ENCODE measurements at regions not wholly inside any gene's neighbourhood (a gene's known extent, or its start where the extent isn't known, plus 50 kb on each side); places are given as distances from the start of the nearest gene placed in this dataset.

DNA sequence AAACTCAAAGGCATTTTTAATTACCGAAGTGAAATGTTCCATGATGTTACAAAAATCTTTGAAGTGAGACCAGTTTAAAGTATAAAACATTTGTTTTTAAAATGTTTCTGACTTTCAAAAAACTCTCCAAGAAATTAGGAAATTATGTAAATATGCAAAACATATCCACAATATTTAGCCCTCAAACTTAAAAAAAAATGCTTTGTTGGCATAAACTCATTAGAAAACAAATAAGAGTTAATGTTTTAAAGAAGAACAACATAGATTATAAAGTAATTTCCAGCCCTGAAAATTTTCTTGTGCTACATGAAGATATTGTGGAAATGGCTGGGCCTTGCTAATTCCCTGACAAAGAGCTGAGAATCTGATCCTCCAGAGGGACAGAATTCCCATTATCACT lies 199.7 kb upstream of the STARD13 start:
- H3K79me1 ChIP-seq (ENCODE audit: low read length), result peaks cover 1% of the 10 kb centered on the region
- H3K79me2 ChIP-seq (ENCODE audit: control insufficient read depth, insufficient read depth, low read length, poor library complexity), result no peaks in the 10 kb centered on the region
- H2BK5ac ChIP-seq (ENCODE audit: low read depth, low read length, poor library complexity), result no peak overlapping the region
- H3K4me3 ChIP-seq (ENCODE audit: low read depth, low read length), result no peak overlapping the region
- H3K4ac ChIP-seq (ENCODE audit: low read depth, low read length), result no peak overlapping the region
- no peak overlapping the region for H3K4me2 ChIP-seq (ENCODE audit: low read length)
- no peak overlapping the region for H2BK120ac ChIP-seq (ENCODE audit: insufficient read depth, low read length, poor library complexity)
- no peak overlapping the region for H3K9ac ChIP-seq (ENCODE audit: low read length)
- no peak overlapping the region for H2AFZ ChIP-seq (ENCODE audit: insufficient read depth, low read length, poor library complexity)
- H4K12ac ChIP-seq (ENCODE audit: low read depth, low read length), result no peak overlapping the region
- H2BK12ac ChIP-seq (ENCODE audit: low read length), result no peak overlapping the region
- no peak overlapping the region for H3K14ac ChIP-seq (ENCODE audit: low read length)
- no peak overlapping the region for H4K91ac ChIP-seq (ENCODE audit: low read depth, low read length)
- no CpG with 5 or more reads among the region's 1 CpG for WGBS (ENCODE audit: extremely low coverage, insufficient coverage, insufficient read length)
- H2AK5ac ChIP-seq (ENCODE audit: low read length), result no peak overlapping the region
- H3K36me3 ChIP-seq (ENCODE audit: control insufficient read depth in 1 of 2, insufficient read depth in 2 of 2, low read length in 2 of 2), result no peaks in the 10 kb centered on the region
- peaks cover 0 to 2% of the 10 kb centered on the region in 2 experiments for H3K4me1 ChIP-seq (ENCODE audit: control insufficient read depth in 1 of 2, insufficient read depth in 2 of 2, low read length in 2 of 2)
- no peak overlapping the region for H3K27ac ChIP-seq (ENCODE audit: low read depth, low read length)
- H3K23ac ChIP-seq (ENCODE audit: low read length), result no peak overlapping the region
- no peaks in the 10 kb centered on the region for H3K27me3 ChIP-seq (ENCODE audit: insufficient read depth, low read length)
- H3K9me3 ChIP-seq (ENCODE audit: insufficient read depth, low read depth, low read length), result no peaks in the 10 kb centered on the region
- no peak overlapping the region for H3K18ac ChIP-seq (ENCODE audit: low read length)
- H4K8ac ChIP-seq (ENCODE audit: low read depth, low read length), result no peak overlapping the region
- no peak for DNase-seq

DNA sequence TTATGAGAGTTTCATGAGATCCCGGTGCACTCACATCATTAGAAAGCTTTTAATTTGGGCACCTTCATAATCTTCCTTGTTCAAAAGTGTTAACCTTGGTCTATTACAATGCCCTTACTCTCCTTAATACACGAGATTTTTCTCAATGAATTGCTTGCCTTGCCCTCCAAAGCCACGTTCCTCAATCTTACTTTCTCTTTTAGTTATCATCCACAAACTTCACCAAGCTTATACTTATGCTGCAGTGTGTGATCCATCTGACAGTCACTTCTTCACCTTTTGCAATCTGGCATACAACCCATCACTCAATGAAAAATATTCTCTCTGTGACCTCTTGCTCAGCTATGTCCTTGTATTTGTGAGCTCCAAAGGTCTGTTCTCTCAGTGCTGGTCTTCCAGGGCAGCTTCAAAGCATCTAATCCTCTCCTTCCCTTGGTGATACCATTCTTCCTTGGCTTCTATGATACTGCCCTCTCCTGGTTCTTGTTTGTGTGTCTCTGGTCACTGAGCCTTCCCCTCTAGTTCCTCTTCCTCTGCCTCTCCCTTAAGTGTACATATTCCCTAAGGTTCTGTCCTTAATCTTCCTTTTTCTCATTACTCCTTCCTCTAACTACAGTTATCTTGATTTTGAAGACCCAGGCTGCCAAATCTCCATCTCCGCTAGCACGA lies 202.2 kb upstream of the STARD13 start:
- no peaks in the 10 kb centered on the region for H3K79me2 ChIP-seq (ENCODE audit: control insufficient read depth, insufficient read depth, low read length, poor library complexity)
- H3K14ac ChIP-seq (ENCODE audit: low read length), result no peak overlapping the region
- no CpG with 5 or more reads among the region's 5 CpGs for WGBS (ENCODE audit: extremely low coverage, insufficient coverage, insufficient read length)
- no peak overlapping the region for H4K91ac ChIP-seq (ENCODE audit: low read depth, low read length)
- no peak overlapping the region for H3K4me2 ChIP-seq (ENCODE audit: low read length)
- no peak overlapping the region for H4K8ac ChIP-seq (ENCODE audit: low read depth, low read length)
- H3K4ac ChIP-seq (ENCODE audit: low read depth, low read length), result no peak overlapping the region
- H3K79me1 ChIP-seq (ENCODE audit: low read length), result peaks cover 1% of the 10 kb centered on the region
- H4K12ac ChIP-seq (ENCODE audit: low read depth, low read length), result no peak overlapping the region
- H2BK12ac ChIP-seq (ENCODE audit: low read length), result peak overlapping the region; percentile 31
- no peaks in the 10 kb centered on the region for H3K36me3 ChIP-seq (ENCODE audit: control insufficient read depth in 1 of 2, insufficient read depth in 2 of 2, low read length in 2 of 2)
- DNase-seq, result peak in 1 of 2 donors; percentile 60
- no peak overlapping the region for H3K4me3 ChIP-seq (ENCODE audit: low read depth, low read length)
- H3K27me3 ChIP-seq (ENCODE audit: insufficient read depth, low read length), result no peaks in the 10 kb centered on the region
- H3K27ac ChIP-seq (ENCODE audit: low read depth, low read length), result no peak overlapping the region
- peaks cover 2% of the 10 kb centered on the region for H3K9me3 ChIP-seq (ENCODE audit: insufficient read depth, low read depth, low read length)
- H2BK5ac ChIP-seq (ENCODE audit: low read depth, low read length, poor library complexity), result no peak overlapping the region
- H2AK5ac ChIP-seq (ENCODE audit: low read length), result no peak overlapping the region
- no peak overlapping the region for H2BK120ac ChIP-seq (ENCODE audit: insufficient read depth, low read length, poor library complexity)
- no peak overlapping the region for H2AFZ ChIP-seq (ENCODE audit: insufficient read depth, low read length, poor library complexity)
- no peak overlapping the region for H3K18ac ChIP-seq (ENCODE audit: low read length)
- H3K9ac ChIP-seq (ENCODE audit: low read length), result no peak overlapping the region
- H3K4me1 ChIP-seq (ENCODE audit: control insufficient read depth in 1 of 2, insufficient read depth in 2 of 2, low read length in 2 of 2), result peaks cover 0 to 2% of the 10 kb centered on the region in 2 experiments
- no peak overlapping the region for H3K23ac ChIP-seq (ENCODE audit: low read length)

DNA sequence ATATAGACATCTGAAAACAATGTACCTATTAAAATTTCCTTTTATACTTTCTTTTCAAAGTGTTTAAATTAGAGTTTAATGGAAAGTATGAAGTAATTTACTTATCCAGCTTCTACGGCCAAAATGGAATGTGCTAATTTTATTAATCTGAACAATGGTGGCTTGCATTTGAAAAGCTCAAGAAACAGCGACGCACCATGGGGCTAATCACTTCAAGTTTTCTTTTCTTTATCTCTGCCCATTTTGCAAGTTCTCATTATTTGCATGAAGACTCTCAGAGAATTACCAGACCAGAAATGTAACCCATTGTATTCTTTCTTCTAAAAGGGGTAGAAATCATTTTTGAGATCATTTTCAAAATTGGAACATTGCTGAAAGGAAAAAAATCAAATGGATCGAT lies 204.0 kb upstream of the STARD13 start:
- Histone ChIP-seq H4K8ac (ENCODE audit: low read depth, low read length) (no peak overlapping the region), H3K23ac (ENCODE audit: low read length) (no peak overlapping the region), H4K91ac (ENCODE audit: low read depth, low read length) (no peak overlapping the region), H3K27ac (ENCODE audit: low read depth, low read length) (no peak overlapping the region), H2AK5ac (ENCODE audit: low read length) (no peak overlapping the region), H4K12ac (ENCODE audit: low read depth, low read length) (no peak overlapping the region), H3K9ac (ENCODE audit: low read length) (no peak overlapping the region), H3K4me3 (ENCODE audit: low read depth, low read length) (no peak overlapping the region), H3K18ac (ENCODE audit: low read length) (no peak overlapping the region), H3K27me3 (ENCODE audit: insufficient read depth, low read length) (no peaks in the 10 kb centered on the region), H3K4me2 (ENCODE audit: low read length) (no peak overlapping the region), H3K4me1 (ENCODE audit: control insufficient read depth in 1 of 2, insufficient read depth in 2 of 2, low read length in 2 of 2) (peaks cover 3 to 7% of the 10 kb centered on the region in 2 experiments), H3K9me3 (ENCODE audit: insufficient read depth, low read depth, low read length) (peaks cover 2% of the 10 kb centered on the region), H3K36me3 (ENCODE audit: control insufficient read depth in 1 of 2, insufficient read depth in 2 of 2, low read length in 2 of 2) (no peaks in the 10 kb centered on the region), H3K79me2 (ENCODE audit: control insufficient read depth, insufficient read depth, low read length, poor library complexity) (no peaks in the 10 kb centered on the region), H3K79me1 (ENCODE audit: low read length) (peaks cover 6% of the 10 kb centered on the region), H3K4ac (ENCODE audit: low read depth, low read length) (no peak overlapping the region), H2BK12ac (ENCODE audit: low read length) (no peak overlapping the region), H2BK5ac (ENCODE audit: low read depth, low read length, poor library complexity) (no peak overlapping the region), H2AFZ (ENCODE audit: insufficient read depth, low read length, poor library complexity) (no peak overlapping the region), H3K14ac (ENCODE audit: low read length) (no peak overlapping the region), H2BK120ac (ENCODE audit: insufficient read depth, low read length, poor library complexity) (no peak overlapping the region)
- no peak for DNase-seq
- WGBS (ENCODE audit: extremely low coverage, insufficient coverage, insufficient read length), result no CpG with 5 or more reads among the region's 4 CpGs

DNA sequence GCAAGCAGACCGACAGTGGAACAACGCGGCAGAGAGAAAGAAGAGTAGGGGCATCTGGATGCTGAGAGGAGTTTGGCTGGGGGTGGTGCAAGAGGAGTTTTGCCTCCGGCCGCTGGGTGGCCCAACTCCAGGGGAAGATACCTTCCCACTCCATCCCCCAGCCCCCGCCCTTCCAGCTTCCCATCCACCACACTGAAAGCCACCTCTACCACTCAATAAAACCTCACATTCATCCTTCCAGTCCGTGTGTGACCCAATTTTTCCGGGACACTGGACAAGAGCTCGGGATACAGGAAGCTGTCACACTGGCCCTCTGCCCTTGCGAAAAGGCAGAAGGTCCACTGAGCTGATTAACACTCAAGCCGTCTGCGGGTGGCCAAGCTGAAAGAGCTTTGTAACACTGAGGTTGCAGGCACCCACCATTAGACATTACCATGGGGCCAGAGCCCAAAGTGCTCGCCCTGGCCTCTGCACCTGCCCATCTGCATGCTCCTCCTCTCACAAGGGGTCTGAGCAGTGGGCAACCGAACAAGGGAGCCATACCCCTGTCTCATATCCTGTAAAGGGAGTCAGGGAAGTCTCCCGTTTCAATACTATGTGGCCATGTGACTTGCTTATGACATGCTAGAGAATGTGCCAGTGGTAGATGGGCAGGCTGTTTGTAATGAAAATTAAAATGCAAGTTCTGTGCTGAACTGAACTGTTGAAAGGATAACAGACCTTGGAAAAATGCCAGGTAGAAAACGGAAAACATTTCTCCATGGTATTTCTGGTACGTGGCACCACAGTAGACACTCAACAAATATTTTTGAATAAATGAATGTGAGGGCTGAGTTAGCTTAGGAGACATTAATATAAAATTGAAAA lies 205.1 kb upstream of the STARD13 start:
- H2BK5ac ChIP-seq (ENCODE audit: low read depth, low read length, poor library complexity), result no peak overlapping the region
- no peak for DNase-seq
- peak overlapping the region; percentile 42 for H2BK12ac ChIP-seq (ENCODE audit: low read length)
- no peak overlapping the region for H3K23ac ChIP-seq (ENCODE audit: low read length)
- peaks cover 6% of the 10 kb centered on the region for H3K79me1 ChIP-seq (ENCODE audit: low read length)
- WGBS (ENCODE audit: extremely low coverage, insufficient coverage, insufficient read length), result no CpG with 5 or more reads among the region's 17 CpGs
- H2AK5ac ChIP-seq (ENCODE audit: low read length), result peak overlapping the region; percentile 39
- no peaks in the 10 kb centered on the region for H3K36me3 ChIP-seq (ENCODE audit: control insufficient read depth in 1 of 2, insufficient read depth in 2 of 2, low read length in 2 of 2)
- H2BK120ac ChIP-seq (ENCODE audit: insufficient read depth, low read length, poor library complexity), result no peak overlapping the region
- no peak overlapping the region for H3K9ac ChIP-seq (ENCODE audit: low read length)
- no peak overlapping the region for H3K14ac ChIP-seq (ENCODE audit: low read length)
- peak overlapping the region; percentile 2 for H4K91ac ChIP-seq (ENCODE audit: low read depth, low read length)
- H3K9me3 ChIP-seq (ENCODE audit: insufficient read depth, low read depth, low read length), result peaks cover 2% of the 10 kb centered on the region
- peaks cover 3 to 7% of the 10 kb centered on the region in 2 experiments for H3K4me1 ChIP-seq (ENCODE audit: control insufficient read depth in 1 of 2, insufficient read depth in 2 of 2, low read length in 2 of 2)
- H4K8ac ChIP-seq (ENCODE audit: low read depth, low read length), result no peak overlapping the region
- no peak overlapping the region for H2AFZ ChIP-seq (ENCODE audit: insufficient read depth, low read length, poor library complexity)
- no peak overlapping the region for H4K12ac ChIP-seq (ENCODE audit: low read depth, low read length)
- H3K4me3 ChIP-seq (ENCODE audit: low read depth, low read length), result no peak overlapping the region
- H3K79me2 ChIP-seq (ENCODE audit: control insufficient read depth, insufficient read depth, low read length, poor library complexity), result no peaks in the 10 kb centered on the region
- no peak overlapping the region for H3K18ac ChIP-seq (ENCODE audit: low read length)
- H3K4me2 ChIP-seq (ENCODE audit: low read length), result no peak overlapping the region
- no peak overlapping the region for H3K27ac ChIP-seq (ENCODE audit: low read depth, low read length)
- H3K4ac ChIP-seq (ENCODE audit: low read depth, low read length), result no peak overlapping the region
- no peaks in the 10 kb centered on the region for H3K27me3 ChIP-seq (ENCODE audit: insufficient read depth, low read length)

Data from trophoblast cell (in vitro differentiated cells and primary cell).